HepG2 (cell line): ENCODE measurements at regions not wholly inside any gene's neighbourhood (a gene's known extent, or its start where the extent isn't known, plus 50 kb on each side); places are given as distances from the start of the nearest gene placed in this dataset.

Experiments used
- CHD2 ChIP-seq: IDR thresholded peaks from 2 replicates; pipeline ENCODE4 v1.6.1; 2011; ENCODE audit warnings: low read depth, low read length, improper control_type of control experiment
- JUND ChIP-seq: sonication (generic); formaldehyde crosslinking; IDR thresholded peaks from 2 replicates; pipeline ENCODE4 v1.8.0; 2022; ENCODE audit warnings: mild to moderate bottlenecking, missing genetic modification reagents
- RFXANK ChIP-seq: IDR thresholded peaks from 2 replicates; pipeline ENCODE4 v1.6.1; 2016
- ZBTB25 ChIP-seq: IDR thresholded peaks from 2 replicates; pipeline ENCODE4 v1.6.1; 2018; ENCODE audit warnings: missing genetic modification reagents
- ZNF20 ChIP-seq: sonication (generic); formaldehyde crosslinking; IDR thresholded peaks from 2 replicates; pipeline ENCODE4 v1.4.0; 2020; ENCODE audit warnings: mild to moderate bottlenecking, moderate library complexity, missing genetic modification reagents
- ZSCAN30 ChIP-seq: sonication (generic); formaldehyde crosslinking; IDR thresholded peaks from 2 replicates; pipeline ENCODE4 v1.5.0; 2020; ENCODE audit warnings: mild to moderate bottlenecking, missing genetic modification reagents
- TF ChIP-seq, protein P1 (sequence below): sonication (generic); formaldehyde crosslinking; conservative IDR thresholded peaks from 2 replicates; pipeline ENCODE4 v1.8.1; 2023; ENCODE audit warnings: missing genetic modification reagents
- TF ChIP-seq, protein P2 (sequence below): sonication (generic); formaldehyde crosslinking; IDR thresholded peaks from 2 replicates; pipeline ENCODE4 v1.8.1; 2023; ENCODE audit warnings: mild to moderate bottlenecking, moderate library complexity, missing genetic modification reagents
- TF ChIP-seq, protein P3 (sequence below): sonication (generic); formaldehyde crosslinking; IDR thresholded peaks from 2 replicates; pipeline ENCODE4 v1.5.0; 2020; ENCODE audit warnings: missing genetic modification reagents

GRCh38 chr13:34019870-34020269 lies 201.9 kb downstream of the RFC3 start (continued):
- TF ChIP-seq, protein P1, sequence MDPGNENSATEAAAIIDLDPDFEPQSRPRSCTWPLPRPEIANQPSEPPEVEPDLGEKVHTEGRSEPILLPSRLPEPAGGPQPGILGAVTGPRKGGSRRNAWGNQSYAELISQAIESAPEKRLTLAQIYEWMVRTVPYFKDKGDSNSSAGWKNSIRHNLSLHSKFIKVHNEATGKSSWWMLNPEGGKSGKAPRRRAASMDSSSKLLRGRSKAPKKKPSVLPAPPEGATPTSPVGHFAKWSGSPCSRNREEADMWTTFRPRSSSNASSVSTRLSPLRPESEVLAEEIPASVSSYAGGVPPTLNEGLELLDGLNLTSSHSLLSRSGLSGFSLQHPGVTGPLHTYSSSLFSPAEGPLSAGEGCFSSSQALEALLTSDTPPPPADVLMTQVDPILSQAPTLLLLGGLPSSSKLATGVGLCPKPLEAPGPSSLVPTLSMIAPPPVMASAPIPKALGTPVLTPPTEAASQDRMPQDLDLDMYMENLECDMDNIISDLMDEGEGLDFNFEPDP (CRISPR knock-in tag) = no peak
- 0 out of 2 replicates have a peak, but pooled peaks have one; percentile 37 for TF ChIP-seq JUND (CRISPR knock-in tag)
- TF ChIP-seq ZBTB25 = peak; percentile 55; the same call in 1 of the 2 replicates
- no peak for TF ChIP-seq ZNF20 (CRISPR knock-in tag)
- no peak for TF ChIP-seq RFXANK
- TF ChIP-seq, protein P2, sequence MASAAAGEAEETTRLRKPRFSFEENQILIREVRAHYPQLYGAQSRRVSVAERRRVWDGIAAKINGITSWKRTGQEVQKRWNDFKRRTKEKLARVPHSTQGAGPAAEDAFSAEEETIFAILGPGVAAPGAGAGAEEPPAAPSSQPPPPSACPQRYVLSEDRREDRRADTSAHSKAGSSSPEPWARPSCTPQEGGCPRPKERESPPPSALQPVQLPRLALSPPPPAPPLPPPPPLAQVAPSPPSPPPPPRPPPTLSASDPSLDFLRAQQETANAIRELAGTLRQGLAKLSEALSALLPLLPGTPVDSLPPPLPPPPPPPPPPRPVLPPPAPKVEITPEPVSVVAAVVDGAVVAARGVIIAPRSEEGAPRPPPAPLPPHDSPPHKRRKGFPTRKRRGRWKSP (CRISPR knock-in tag) = 0 out of 2 replicates have a peak, but pooled peaks have one; percentile 28
- no peak for TF ChIP-seq CHD2
- no peak for TF ChIP-seq ZSCAN30 (CRISPR knock-in tag)
- TF ChIP-seq, protein P3, sequence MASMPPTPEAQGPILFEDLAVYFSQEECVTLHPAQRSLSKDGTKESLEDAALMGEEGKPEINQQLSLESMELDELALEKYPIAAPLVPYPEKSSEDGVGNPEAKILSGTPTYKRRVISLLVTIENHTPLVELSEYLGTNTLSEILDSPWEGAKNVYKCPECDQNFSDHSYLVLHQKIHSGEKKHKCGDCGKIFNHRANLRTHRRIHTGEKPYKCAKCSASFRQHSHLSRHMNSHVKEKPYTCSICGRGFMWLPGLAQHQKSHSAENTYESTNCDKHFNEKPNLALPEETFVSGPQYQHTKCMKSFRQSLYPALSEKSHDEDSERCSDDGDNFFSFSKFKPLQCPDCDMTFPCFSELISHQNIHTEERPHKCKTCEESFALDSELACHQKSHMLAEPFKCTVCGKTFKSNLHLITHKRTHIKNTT (CRISPR knock-in tag) = no peak
